HEK293 (cell line): ENCODE measurements at regions not wholly inside any gene's neighbourhood (a gene's known extent, or its start where the extent isn't known, plus 50 kb on each side); places are given as distances from the start of the nearest gene placed in this dataset.

Source experiments
- BCL11A ChIP-seq: fragments of 450-650 bp; formaldehyde crosslinking; IDR thresholded peaks from 2 replicates; pipeline ENCODE4 v1.5.1; 2016; ENCODE audit warnings: low read depth, missing biosample characterization, missing genetic modification characterization
- CTCF ChIP-seq: fragments of 450-650 bp; formaldehyde crosslinking; IDR thresholded peaks from 2 replicates; pipeline ENCODE4 v1.5.1; 2016; ENCODE audit warnings: missing biosample characterization, missing genetic modification characterization
- HOXA7 ChIP-seq: sonication (generic); formaldehyde crosslinking; IDR thresholded peaks from 2 replicates; pipeline ENCODE4 v1.8.1; 2022; ENCODE audit warnings: missing genetic modification reagents, borderline replicate concordance
- KLF10 ChIP-seq: fragments of 450-650 bp; IDR thresholded peaks from 2 replicates; pipeline ENCODE4 v1.5.1; 2018; ENCODE audit warnings: missing biosample characterization, mild to moderate bottlenecking, missing genetic modification characterization
- KLF16 ChIP-seq: fragments of 450-650 bp; formaldehyde crosslinking; IDR thresholded peaks from 2 replicates; pipeline ENCODE4 v1.5.1; 2017; ENCODE audit warnings: missing biosample characterization, missing genetic modification characterization
- MEIS1 ChIP-seq: sonication (generic); formaldehyde crosslinking; IDR thresholded peaks from 2 replicates; pipeline ENCODE4 v1.8.1; 2022; ENCODE audit warnings: missing genetic modification reagents, mild to moderate bottlenecking, borderline replicate concordance
- WT1 ChIP-seq: fragments of 450-650 bp; formaldehyde crosslinking; IDR thresholded peaks from 2 replicates; pipeline ENCODE4 v1.5.1; 2016; ENCODE audit warnings: missing biosample characterization, missing genetic modification characterization
- ZBTB17 ChIP-seq: fragments of 450-650 bp; formaldehyde crosslinking; IDR thresholded peaks from 2 replicates; pipeline ENCODE4 v1.5.1; 2016; ENCODE audit warnings: missing biosample characterization, missing genetic modification characterization
- ZNF350 ChIP-seq: fragments of 450-650 bp; formaldehyde crosslinking; IDR thresholded peaks from 2 replicates; pipeline ENCODE4 v1.5.0; 2017; ENCODE audit warnings: missing biosample characterization, mild to moderate bottlenecking, missing genetic modification characterization
- ZNF416 ChIP-seq: fragments of 450-650 bp; formaldehyde crosslinking; IDR thresholded peaks from 2 replicates; pipeline ENCODE4 v1.5.1; 2016; ENCODE audit warnings: missing biosample characterization, missing genetic modification characterization
- ZNF544 ChIP-seq: fragments of 450-650 bp; formaldehyde crosslinking; IDR thresholded peaks from 2 replicates; pipeline ENCODE4 v1.5.0; 2017; ENCODE audit warnings: missing biosample characterization, missing genetic modification characterization
- ZNF776 ChIP-seq: fragments of 450-650 bp; formaldehyde crosslinking; IDR thresholded peaks from 2 replicates; pipeline ENCODE4 v1.5.0; 2017; ENCODE audit warnings: missing biosample characterization, missing genetic modification characterization, borderline replicate concordance
- TF ChIP-seq, protein P1 (sequence below): fragments of 450-650 bp; formaldehyde crosslinking; IDR thresholded peaks from 2 replicates; pipeline ENCODE4 v1.5.1; 2016; ENCODE audit warnings: missing biosample characterization, missing genetic modification characterization, borderline replicate concordance

GRCh38 chr21:41651830-41652229, 115.0 kb downstream of the RIPK4 start:
- TF ChIP-seq ZNF350 (tag by site-specific recombination) = no peak
- TF ChIP-seq CTCF = no peak
- no peak for TF ChIP-seq ZNF544 (tag by site-specific recombination)
- no peak for TF ChIP-seq ZNF416 (tag by site-specific recombination)
- TF ChIP-seq ZNF776 (tag by site-specific recombination) = no peak
- TF ChIP-seq ZBTB17 (tag by site-specific recombination) = no peak
- no peak for TF ChIP-seq WT1
- TF ChIP-seq, protein P1, sequence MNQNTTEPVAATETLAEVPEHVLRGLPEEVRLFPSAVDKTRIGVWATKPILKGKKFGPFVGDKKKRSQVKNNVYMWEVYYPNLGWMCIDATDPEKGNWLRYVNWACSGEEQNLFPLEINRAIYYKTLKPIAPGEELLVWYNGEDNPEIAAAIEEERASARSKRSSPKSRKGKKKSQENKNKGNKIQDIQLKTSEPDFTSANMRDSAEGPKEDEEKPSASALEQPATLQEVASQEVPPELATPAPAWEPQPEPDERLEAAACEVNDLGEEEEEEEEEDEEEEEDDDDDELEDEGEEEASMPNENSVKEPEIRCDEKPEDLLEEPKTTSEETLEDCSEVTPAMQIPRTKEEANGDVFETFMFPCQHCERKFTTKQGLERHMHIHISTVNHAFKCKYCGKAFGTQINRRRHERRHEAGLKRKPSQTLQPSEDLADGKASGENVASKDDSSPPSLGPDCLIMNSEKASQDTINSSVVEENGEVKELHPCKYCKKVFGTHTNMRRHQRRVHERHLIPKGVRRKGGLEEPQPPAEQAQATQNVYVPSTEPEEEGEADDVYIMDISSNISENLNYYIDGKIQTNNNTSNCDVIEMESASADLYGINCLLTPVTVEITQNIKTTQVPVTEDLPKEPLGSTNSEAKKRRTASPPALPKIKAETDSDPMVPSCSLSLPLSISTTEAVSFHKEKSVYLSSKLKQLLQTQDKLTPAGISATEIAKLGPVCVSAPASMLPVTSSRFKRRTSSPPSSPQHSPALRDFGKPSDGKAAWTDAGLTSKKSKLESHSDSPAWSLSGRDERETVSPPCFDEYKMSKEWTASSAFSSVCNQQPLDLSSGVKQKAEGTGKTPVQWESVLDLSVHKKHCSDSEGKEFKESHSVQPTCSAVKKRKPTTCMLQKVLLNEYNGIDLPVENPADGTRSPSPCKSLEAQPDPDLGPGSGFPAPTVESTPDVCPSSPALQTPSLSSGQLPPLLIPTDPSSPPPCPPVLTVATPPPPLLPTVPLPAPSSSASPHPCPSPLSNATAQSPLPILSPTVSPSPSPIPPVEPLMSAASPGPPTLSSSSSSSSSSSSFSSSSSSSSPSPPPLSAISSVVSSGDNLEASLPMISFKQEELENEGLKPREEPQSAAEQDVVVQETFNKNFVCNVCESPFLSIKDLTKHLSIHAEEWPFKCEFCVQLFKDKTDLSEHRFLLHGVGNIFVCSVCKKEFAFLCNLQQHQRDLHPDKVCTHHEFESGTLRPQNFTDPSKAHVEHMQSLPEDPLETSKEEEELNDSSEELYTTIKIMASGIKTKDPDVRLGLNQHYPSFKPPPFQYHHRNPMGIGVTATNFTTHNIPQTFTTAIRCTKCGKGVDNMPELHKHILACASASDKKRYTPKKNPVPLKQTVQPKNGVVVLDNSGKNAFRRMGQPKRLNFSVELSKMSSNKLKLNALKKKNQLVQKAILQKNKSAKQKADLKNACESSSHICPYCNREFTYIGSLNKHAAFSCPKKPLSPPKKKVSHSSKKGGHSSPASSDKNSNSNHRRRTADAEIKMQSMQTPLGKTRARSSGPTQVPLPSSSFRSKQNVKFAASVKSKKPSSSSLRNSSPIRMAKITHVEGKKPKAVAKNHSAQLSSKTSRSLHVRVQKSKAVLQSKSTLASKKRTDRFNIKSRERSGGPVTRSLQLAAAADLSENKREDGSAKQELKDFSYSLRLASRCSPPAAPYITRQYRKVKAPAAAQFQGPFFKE (tag by site-specific recombination) = no peak
- no peak for TF ChIP-seq BCL11A
- no peak for TF ChIP-seq HOXA7
- TF ChIP-seq KLF16 (tag by site-specific recombination) = no peak
- TF ChIP-seq MEIS1 = no peak
- TF ChIP-seq KLF10 (tag by site-specific recombination) = no peak
